Lower leg skin (tissue), 3 donors: ENCODE measurements at regions not wholly inside any gene's neighbourhood (a gene's known extent, or its start where the extent isn't known, plus 50 kb on each side); places are given as distances from the start of the nearest gene placed in this dataset.

ENCODE experiments used
- POLR2A ChIP-seq, 2 donors: fragments of 450-650 bp; IDR thresholded peaks; one replicate each; pipeline ENCODE4 v1.6.1; 2016 to 2017; ENCODE audit warnings: antibody characterized with exemption in 2 of 2, mild to moderate bottlenecking in 1 of 2, moderate library complexity in 1 of 2
- TF ChIP-seq, protein P1 (sequence below), 3 donors: fragments of 450-650 bp; IDR thresholded peaks; one replicate each; pipeline ENCODE4 v1.5.1; 2016; ENCODE audit warnings: antibody characterized with exemption in 3 of 3, mild to moderate bottlenecking in 3 of 3, moderate library complexity in 2 of 3

DNA sequence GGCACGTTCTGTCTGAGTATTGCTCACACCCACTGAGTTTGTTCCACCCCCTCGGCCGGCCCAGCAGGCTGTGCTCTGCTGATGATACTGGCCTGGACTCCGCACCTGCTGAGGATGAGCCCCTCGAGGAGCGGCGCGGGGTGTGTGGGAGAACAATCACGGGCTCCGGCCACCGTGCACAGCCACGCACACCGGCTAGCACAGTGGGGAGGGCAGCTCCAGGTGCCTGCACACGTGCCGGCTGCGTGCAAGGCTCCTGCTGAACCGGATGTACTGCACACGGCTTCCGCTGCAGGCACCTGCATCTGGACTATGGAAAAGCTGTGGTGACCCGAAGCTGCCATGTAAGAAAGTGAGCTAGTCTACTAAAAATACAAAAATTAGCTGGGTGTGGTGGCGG is 485.2 kb upstream of the CDH9 start:
- TF ChIP-seq, protein P1, sequence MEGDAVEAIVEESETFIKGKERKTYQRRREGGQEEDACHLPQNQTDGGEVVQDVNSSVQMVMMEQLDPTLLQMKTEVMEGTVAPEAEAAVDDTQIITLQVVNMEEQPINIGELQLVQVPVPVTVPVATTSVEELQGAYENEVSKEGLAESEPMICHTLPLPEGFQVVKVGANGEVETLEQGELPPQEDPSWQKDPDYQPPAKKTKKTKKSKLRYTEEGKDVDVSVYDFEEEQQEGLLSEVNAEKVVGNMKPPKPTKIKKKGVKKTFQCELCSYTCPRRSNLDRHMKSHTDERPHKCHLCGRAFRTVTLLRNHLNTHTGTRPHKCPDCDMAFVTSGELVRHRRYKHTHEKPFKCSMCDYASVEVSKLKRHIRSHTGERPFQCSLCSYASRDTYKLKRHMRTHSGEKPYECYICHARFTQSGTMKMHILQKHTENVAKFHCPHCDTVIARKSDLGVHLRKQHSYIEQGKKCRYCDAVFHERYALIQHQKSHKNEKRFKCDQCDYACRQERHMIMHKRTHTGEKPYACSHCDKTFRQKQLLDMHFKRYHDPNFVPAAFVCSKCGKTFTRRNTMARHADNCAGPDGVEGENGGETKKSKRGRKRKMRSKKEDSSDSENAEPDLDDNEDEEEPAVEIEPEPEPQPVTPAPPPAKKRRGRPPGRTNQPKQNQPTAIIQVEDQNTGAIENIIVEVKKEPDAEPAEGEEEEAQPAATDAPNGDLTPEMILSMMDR (IDR thresholded peaks at IDR 0.05) = no peak
- TF ChIP-seq POLR2A (IDR thresholded peaks at IDR 0.05) = no peak
